ENCODE measurements at regions not wholly inside any gene's neighbourhood (a gene's known extent, or its start where the extent isn't known, plus 50 kb on each side); places are given as distances from the start of the nearest gene placed in this dataset.

DNA sequence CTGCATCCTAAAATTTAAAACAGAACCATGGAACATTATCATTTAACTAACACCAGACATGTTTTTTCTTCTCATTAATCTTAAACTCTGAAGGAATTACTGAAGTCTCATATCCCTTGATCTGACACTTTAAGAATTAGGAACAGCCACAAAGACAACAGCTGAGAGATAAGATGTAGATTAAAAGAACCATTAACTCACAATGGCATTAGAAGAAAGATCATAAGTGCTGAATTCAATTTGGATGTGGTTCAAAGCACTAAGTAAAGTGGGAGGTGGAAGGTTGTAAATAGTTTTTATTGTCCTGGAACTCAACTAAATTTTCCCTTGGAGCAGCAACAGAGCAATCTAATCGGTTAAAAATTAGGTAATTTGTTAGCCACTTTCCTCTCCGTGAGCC is 199.0 kb upstream of the ATP2B1 start:
- H3K27ac ChIP-seq (ENCODE audit: low read depth, low read length), result no peak overlapping the region
- no peak overlapping the region for H3K4me3 ChIP-seq (ENCODE audit: low read length)
- H3K27ac Mint-ChIP-seq, result no peak overlapping the region
- H3K36me3 Mint-ChIP-seq, result peaks cover 0 to 16% (median 0%) of the 10 kb centered on the region in 3 donors
- peaks cover 0 to 5% (median 4%) of the 10 kb centered on the region in 5 donors for H3K9me3 Mint-ChIP-seq
- no peak overlapping the region for H3K4me3 Mint-ChIP-seq
- DNase-seq, result no peak
- H3K27me3 ChIP-seq (ENCODE audit: insufficient read depth, low read length, poor library complexity, severe bottlenecking), result no peaks in the 10 kb centered on the region
- no peaks in the 10 kb centered on the region for H3K4me1 Mint-ChIP-seq
- ChIA-PET POLR2A (no interaction called here), CTCF (no interaction called here)
- H3K4me1 ChIP-seq (ENCODE audit: insufficient read depth, low read length), result no peaks in the 10 kb centered on the region
- no peaks in the 10 kb centered on the region for H3K36me3 ChIP-seq (ENCODE audit: insufficient read depth, low read length)
- H3K27me3 Mint-ChIP-seq, result peaks cover 0 to 4% of the 10 kb centered on the region in 2 donors
- H3K9me3 ChIP-seq (ENCODE audit: low read length), result no peaks in the 10 kb centered on the region

GRCh38 chr12:89906824-89907223 is 198.2 kb upstream of the ATP2B1 start:
- Mint-ChIP-seq H3K4me3 (no peak overlapping the region), H3K27me3 (peaks cover 0 to 4% of the 10 kb centered on the region in 2 donors), H3K27ac (no peak overlapping the region), H3K9me3 (peaks cover 0 to 4% (median 0%) of the 10 kb centered on the region in 5 donors), H3K4me1 (no peaks in the 10 kb centered on the region), H3K36me3 (peaks cover 0 to 13% (median 0%) of the 10 kb centered on the region in 3 donors)
- Histone ChIP-seq H3K4me3 (ENCODE audit: low read length) (no peak overlapping the region), H3K27ac (ENCODE audit: low read depth, low read length) (no peak overlapping the region), H3K9me3 (ENCODE audit: low read length) (no peaks in the 10 kb centered on the region), H3K4me1 (ENCODE audit: insufficient read depth, low read length) (no peaks in the 10 kb centered on the region), H3K27me3 (ENCODE audit: insufficient read depth, low read length, poor library complexity, severe bottlenecking) (no peaks in the 10 kb centered on the region), H3K36me3 (ENCODE audit: insufficient read depth, low read length) (no peaks in the 10 kb centered on the region)
- DNase-seq, result no peak
- CTCF ChIA-PET, result no interaction called here
- POLR2A ChIA-PET, result no interaction called here

GRCh38 chr12:89906178-89906577 is 197.5 kb upstream of the ATP2B1 start:
- Histone ChIP-seq H3K27ac (ENCODE audit: low read depth, low read length) (no peak overlapping the region), H3K4me3 (ENCODE audit: low read length) (no peak overlapping the region), H3K36me3 (ENCODE audit: insufficient read depth, low read length) (no peaks in the 10 kb centered on the region), H3K4me1 (ENCODE audit: insufficient read depth, low read length) (no peaks in the 10 kb centered on the region), H3K9me3 (ENCODE audit: low read length) (no peaks in the 10 kb centered on the region), H3K27me3 (ENCODE audit: insufficient read depth, low read length, poor library complexity, severe bottlenecking) (no peaks in the 10 kb centered on the region)
- ChIA-PET CTCF (no interaction called here), POLR2A (no interaction called here)
- no peak for DNase-seq
- H3K4me3 Mint-ChIP-seq, result no peak overlapping the region
- H3K27ac Mint-ChIP-seq, result no peak overlapping the region
- H3K36me3 Mint-ChIP-seq, result peaks cover 0 to 11% (median 0%) of the 10 kb centered on the region in 3 donors
- peaks cover 0 to 4% of the 10 kb centered on the region in 2 donors for H3K27me3 Mint-ChIP-seq
- no peaks in the 10 kb centered on the region for H3K4me1 Mint-ChIP-seq
- peaks cover 0 to 2% (median 0%) of the 10 kb centered on the region in 5 donors for H3K9me3 Mint-ChIP-seq

GRCh38 chr12:89901906-89902642 is 193.4 kb upstream of the ATP2B1 start:
- no peaks in the 10 kb centered on the region for H3K4me1 ChIP-seq (ENCODE audit: insufficient read depth, low read length)
- H3K27ac ChIP-seq (ENCODE audit: low read depth, low read length), result no peak overlapping the region
- H3K4me3 ChIP-seq (ENCODE audit: low read length), result no peak overlapping the region
- CTCF ChIA-PET, result no interaction called here
- H3K36me3 Mint-ChIP-seq, result peaks cover 0 to 11% (median 4%) of the 10 kb centered on the region in 3 donors
- H3K9me3 ChIP-seq (ENCODE audit: low read length), result no peaks in the 10 kb centered on the region
- H3K4me3 Mint-ChIP-seq, result no peak overlapping the region
- no peak for DNase-seq
- H3K4me1 Mint-ChIP-seq, result peaks cover 0 to 9% (median 4%) of the 10 kb centered on the region in 3 donors
- H3K9me3 Mint-ChIP-seq, result no peaks in the 10 kb centered on the region
- H3K27me3 ChIP-seq (ENCODE audit: insufficient read depth, low read length, poor library complexity, severe bottlenecking), result no peaks in the 10 kb centered on the region
- POLR2A ChIA-PET, result no interaction called here
- H3K27me3 Mint-ChIP-seq, result peaks cover 0 to 1% of the 10 kb centered on the region in 2 donors
- H3K27ac Mint-ChIP-seq, result no peak overlapping the region
- no peaks in the 10 kb centered on the region for H3K36me3 ChIP-seq (ENCODE audit: insufficient read depth, low read length)

- DNase-seq, result no peak
- no peak overlapping the region for H3K4me3 Mint-ChIP-seq
- POLR2A ChIA-PET, result no interaction called here
These were observed 192.7 kb upstream of the ATP2B1 start for GRCh38 chr12:89901319-89901718.

DNA sequence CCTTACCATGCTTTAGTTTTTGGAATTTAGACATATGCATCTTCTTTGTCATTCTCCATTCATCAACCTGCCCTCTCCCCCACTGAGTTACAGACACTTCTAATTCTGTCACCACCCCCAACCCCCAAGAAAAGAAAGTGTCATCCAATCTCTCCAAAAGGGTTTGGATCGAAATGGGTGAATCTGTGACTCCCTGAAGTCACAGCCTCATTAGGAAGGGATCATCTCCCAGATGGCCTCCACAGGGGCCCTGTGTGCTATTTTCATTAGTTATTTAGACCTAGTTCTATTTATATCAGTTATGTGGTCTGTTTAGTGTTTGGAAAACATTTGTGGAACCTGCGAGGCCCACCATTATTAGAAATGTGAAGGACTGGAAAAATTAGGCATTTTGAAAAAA is 191.0 kb upstream of the ATP2B1 start:
- H3K9me3 Mint-ChIP-seq, result no peaks in the 10 kb centered on the region
- peaks cover 2 to 17% (median 10%) of the 10 kb centered on the region in 3 donors for H3K4me1 Mint-ChIP-seq
- Histone ChIP-seq H3K27ac (ENCODE audit: low read depth, low read length) (no peak overlapping the region), H3K27me3 (ENCODE audit: insufficient read depth, low read length, poor library complexity, severe bottlenecking) (no peaks in the 10 kb centered on the region), H3K4me3 (ENCODE audit: low read length) (no peak overlapping the region), H3K36me3 (ENCODE audit: insufficient read depth, low read length) (no peaks in the 10 kb centered on the region), H3K4me1 (ENCODE audit: insufficient read depth, low read length) (no peaks in the 10 kb centered on the region), H3K9me3 (ENCODE audit: low read length) (no peaks in the 10 kb centered on the region)
- CTCF ChIA-PET, result no interaction called here
- peaks cover 0 to 1% of the 10 kb centered on the region in 2 donors for H3K27me3 Mint-ChIP-seq
- DNase-seq, result no peak
- H3K36me3 Mint-ChIP-seq, result peaks cover 0 to 11% (median 4%) of the 10 kb centered on the region in 3 donors
- peak overlapping the region in 2 of 8 donors; percentile 23 to 46 for H3K27ac Mint-ChIP-seq
- POLR2A ChIA-PET, result no interaction called here
- H3K4me3 Mint-ChIP-seq, result no peak overlapping the region

More at GRCh38 chr12:89901319-89901718, 192.7 kb upstream of the ATP2B1 start:
- Mint-ChIP-seq H3K4me1 (peaks cover 0 to 14% (median 5%) of the 10 kb centered on the region in 3 donors), H3K9me3 (no peaks in the 10 kb centered on the region), H3K27ac (peak overlapping the region in 2 of 8 donors; percentile 6 to 12), H3K27me3 (peaks cover 0 to 1% of the 10 kb centered on the region in 2 donors), H3K36me3 (peaks cover 0 to 11% (median 4%) of the 10 kb centered on the region in 3 donors)
- H3K4me3 ChIP-seq (ENCODE audit: low read length), result no peak overlapping the region
- no peaks in the 10 kb centered on the region for H3K27me3 ChIP-seq (ENCODE audit: insufficient read depth, low read length, poor library complexity, severe bottlenecking)
- no peaks in the 10 kb centered on the region for H3K4me1 ChIP-seq (ENCODE audit: insufficient read depth, low read length)
- no peak overlapping the region for H3K27ac ChIP-seq (ENCODE audit: low read depth, low read length)
- CTCF ChIA-PET, result no interaction called here
- H3K9me3 ChIP-seq (ENCODE audit: low read length), result no peaks in the 10 kb centered on the region
- no peaks in the 10 kb centered on the region for H3K36me3 ChIP-seq (ENCODE audit: insufficient read depth, low read length)

DNA sequence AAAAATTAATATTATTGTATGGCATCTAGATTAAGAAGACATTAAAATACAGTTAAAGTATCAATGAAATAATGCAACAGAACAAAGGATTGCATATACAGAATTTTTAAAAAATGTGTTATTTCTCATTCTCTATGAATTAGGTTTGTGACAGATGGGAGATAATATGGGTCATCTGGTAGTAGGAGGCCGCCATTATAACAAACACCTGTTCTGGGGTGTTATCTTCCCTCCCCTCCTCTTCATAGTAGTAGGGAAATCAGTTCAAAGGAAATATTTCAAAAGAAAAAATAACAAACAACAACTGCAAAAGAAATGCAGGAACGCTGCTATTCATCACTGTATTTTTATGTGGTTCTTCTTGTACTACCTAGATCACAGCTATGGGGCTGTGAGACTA is 187.0 kb upstream of the ATP2B1 start:
- Mint-ChIP-seq H3K4me1 (peaks cover 7 to 44% (median 28%) of the 10 kb centered on the region in 3 donors), H3K27me3 (peaks cover 0 to under 1% of the 10 kb centered on the region in 2 donors), H3K27ac (no peak overlapping the region), H3K36me3 (peaks cover 0 to 14% (median 6%) of the 10 kb centered on the region in 3 donors), H3K4me3 (no peak overlapping the region), H3K9me3 (peaks cover 0 to 4% (median 0%) of the 10 kb centered on the region in 5 donors)
- no peak overlapping the region for H3K4me3 ChIP-seq (ENCODE audit: low read length)
- no peak for DNase-seq
- H3K27ac ChIP-seq (ENCODE audit: low read depth, low read length), result no peak overlapping the region
- ChIA-PET POLR2A (no interaction called here), CTCF (no interaction called here)
- no peaks in the 10 kb centered on the region for H3K36me3 ChIP-seq (ENCODE audit: insufficient read depth, low read length)
- peaks cover 4% of the 10 kb centered on the region for H3K4me1 ChIP-seq (ENCODE audit: insufficient read depth, low read length)
- no peaks in the 10 kb centered on the region for H3K27me3 ChIP-seq (ENCODE audit: insufficient read depth, low read length, poor library complexity, severe bottlenecking)
- no peaks in the 10 kb centered on the region for H3K9me3 ChIP-seq (ENCODE audit: low read length)

DNA sequence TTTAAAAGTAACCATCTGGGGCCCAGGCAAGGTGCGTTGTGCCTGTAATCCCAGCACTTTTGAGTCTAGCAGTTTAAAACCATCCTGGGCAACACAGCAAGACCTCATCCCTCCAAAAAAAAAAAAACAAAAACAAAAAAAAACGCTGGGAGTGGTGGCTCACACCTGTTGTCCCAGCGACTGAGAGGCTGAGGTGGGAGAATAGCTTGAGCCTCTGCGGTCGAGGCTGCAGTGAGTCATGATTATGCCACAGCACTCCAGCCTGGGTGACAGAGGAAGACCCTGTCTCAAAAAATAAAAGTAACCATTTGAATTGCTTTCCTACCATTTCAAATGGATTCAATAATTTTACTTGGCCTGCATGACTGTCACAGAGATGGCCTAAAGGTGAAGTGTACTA is 186.5 kb upstream of the ATP2B1 start:
- H3K9me3 Mint-ChIP-seq, result peaks cover 0 to 4% (median 0%) of the 10 kb centered on the region in 5 donors
- ChIA-PET POLR2A (no interaction called here), CTCF (interaction anchor here (1.1 kb wide), 1 partner anchor 10 kb away, joined by 3 read pairs; no protein-coding TSS in a partner anchor)
- Histone ChIP-seq H3K4me1 (ENCODE audit: insufficient read depth, low read length) (peaks cover 4% of the 10 kb centered on the region), H3K4me3 (ENCODE audit: low read length) (no peak overlapping the region), H3K36me3 (ENCODE audit: insufficient read depth, low read length) (no peaks in the 10 kb centered on the region), H3K9me3 (ENCODE audit: low read length) (no peaks in the 10 kb centered on the region), H3K27me3 (ENCODE audit: insufficient read depth, low read length, poor library complexity, severe bottlenecking) (no peaks in the 10 kb centered on the region), H3K27ac (ENCODE audit: low read depth, low read length) (no peak overlapping the region)
- peaks cover 0 to 19% (median 7%) of the 10 kb centered on the region in 3 donors for H3K36me3 Mint-ChIP-seq
- H3K4me1 Mint-ChIP-seq, result peaks cover 8 to 45% (median 28%) of the 10 kb centered on the region in 3 donors
- no peak for DNase-seq
- H3K27me3 Mint-ChIP-seq, result peaks cover 0 to 2% of the 10 kb centered on the region in 2 donors
- H3K4me3 Mint-ChIP-seq, result no peak overlapping the region
- H3K27ac Mint-ChIP-seq, result no peak overlapping the region

Measured in CD8-positive, alpha-beta memory T cell (primary cell).